Uterus (tissue), 2 donors: ENCODE measurements at regions not wholly inside any gene's neighbourhood (a gene's known extent, or its start where the extent isn't known, plus 50 kb on each side); places are given as distances from the start of the nearest gene placed in this dataset.

Experiments used
- POLR2A ChIP-seq, 2 donors: fragments of 450-650 bp; IDR thresholded peaks; one replicate each; pipeline ENCODE4 v1.6.1; 2016; ENCODE audit warnings: antibody characterized with exemption in 2 of 2, mild to moderate bottlenecking in 1 of 2, moderate library complexity in 1 of 2
- TF ChIP-seq, protein P1 (sequence below), 4 experiments: fragments of 200-600 bp in 2 of 4; fragments of 450-650 bp in 2 of 4; sonication (generic) in 2 of 4; IDR thresholded peaks; one replicate each; pipeline ENCODE4 v1.5.1; 2016 to 2019; ENCODE audit warnings: antibody characterized with exemption in 4 of 4, mild to moderate bottlenecking in 2 of 4, moderate library complexity in 1 of 4

DNA sequence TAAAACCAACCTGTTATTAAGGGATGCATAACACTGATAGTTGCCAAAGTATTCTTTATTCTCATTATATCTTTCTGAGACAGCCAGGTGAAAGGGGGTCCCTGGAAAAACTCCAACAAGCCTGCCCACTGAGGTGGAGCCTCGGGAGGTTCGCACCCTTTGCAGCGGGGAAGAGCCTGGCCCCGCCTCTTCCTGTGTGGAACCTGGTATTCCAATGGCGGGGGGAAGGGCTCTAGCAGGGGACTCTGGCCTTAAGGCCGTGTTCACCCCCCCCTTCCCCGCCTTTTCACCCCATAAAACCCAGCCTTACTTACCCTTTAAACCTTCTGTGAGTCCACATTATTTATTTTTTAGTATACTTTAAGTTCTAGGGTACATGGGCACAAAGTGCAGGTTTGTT lies 62.4 kb upstream of the PDK4 start:
- TF ChIP-seq, protein P1, sequence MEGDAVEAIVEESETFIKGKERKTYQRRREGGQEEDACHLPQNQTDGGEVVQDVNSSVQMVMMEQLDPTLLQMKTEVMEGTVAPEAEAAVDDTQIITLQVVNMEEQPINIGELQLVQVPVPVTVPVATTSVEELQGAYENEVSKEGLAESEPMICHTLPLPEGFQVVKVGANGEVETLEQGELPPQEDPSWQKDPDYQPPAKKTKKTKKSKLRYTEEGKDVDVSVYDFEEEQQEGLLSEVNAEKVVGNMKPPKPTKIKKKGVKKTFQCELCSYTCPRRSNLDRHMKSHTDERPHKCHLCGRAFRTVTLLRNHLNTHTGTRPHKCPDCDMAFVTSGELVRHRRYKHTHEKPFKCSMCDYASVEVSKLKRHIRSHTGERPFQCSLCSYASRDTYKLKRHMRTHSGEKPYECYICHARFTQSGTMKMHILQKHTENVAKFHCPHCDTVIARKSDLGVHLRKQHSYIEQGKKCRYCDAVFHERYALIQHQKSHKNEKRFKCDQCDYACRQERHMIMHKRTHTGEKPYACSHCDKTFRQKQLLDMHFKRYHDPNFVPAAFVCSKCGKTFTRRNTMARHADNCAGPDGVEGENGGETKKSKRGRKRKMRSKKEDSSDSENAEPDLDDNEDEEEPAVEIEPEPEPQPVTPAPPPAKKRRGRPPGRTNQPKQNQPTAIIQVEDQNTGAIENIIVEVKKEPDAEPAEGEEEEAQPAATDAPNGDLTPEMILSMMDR (IDR thresholded peaks at IDR 0.05) = no peak
- TF ChIP-seq POLR2A (IDR thresholded peaks at IDR 0.05) = no peak
